ENCODE measurements at regions not wholly inside any gene's neighbourhood (a gene's known extent, or its start where the extent isn't known, plus 50 kb on each side); places are given as distances from the start of the nearest gene placed in this dataset.

DNA sequence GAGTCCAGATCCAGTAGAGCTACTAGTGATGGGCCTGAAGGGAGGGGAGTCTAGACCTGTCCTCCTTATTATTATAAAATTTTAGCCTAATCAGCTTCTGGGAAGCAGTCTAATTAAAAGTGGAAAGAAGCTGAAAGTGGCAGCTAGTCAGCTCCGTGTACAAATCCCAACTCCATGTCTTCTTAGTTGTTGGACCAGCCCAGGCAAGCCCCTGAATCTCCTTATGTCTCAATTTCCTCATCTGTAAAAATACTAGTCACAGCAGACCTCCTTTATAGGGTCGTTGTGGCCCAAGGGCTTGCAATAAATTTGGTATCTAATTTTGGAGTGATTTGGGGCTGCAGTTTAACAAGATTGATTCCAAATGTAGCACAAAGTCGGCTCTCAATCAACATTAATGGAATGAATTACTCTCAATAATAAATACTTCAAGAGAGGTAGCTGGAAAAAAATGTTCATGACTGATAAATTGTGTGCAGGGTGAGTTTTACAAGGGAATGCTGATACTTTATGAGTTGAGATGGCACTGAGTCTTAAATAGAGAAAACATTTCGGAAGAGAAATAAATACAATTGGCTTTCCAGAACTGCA, 118.3 kb upstream of the NDUFV2 start:
- peaks cover 4 to 11% (median 9%) of the 10 kb centered on the region in 4 donors for H3K4me1 ChIP-seq (ENCODE audit: control insufficient read depth in 4 of 4, insufficient read depth in 4 of 4, low read length in 3 of 4)
- H3K27ac ChIP-seq (ENCODE audit: low read depth in 1 of 2, low read length in 2 of 2), result no peak overlapping the region
- H3K36me3 ChIP-seq (ENCODE audit: control insufficient read depth in 4 of 4, insufficient read depth in 3 of 4, low read depth in 1 of 4, low read length in 3 of 4), result no peaks in the 10 kb centered on the region
- TF ChIP-seq GABPA (IDR thresholded peaks at IDR 0.05 in 1 of 2, conservative IDR thresholded peaks at IDR 0.05 in 1 of 2), result no peak
- TF ChIP-seq FOXA2 (IDR thresholded peaks at IDR 0.05), result no peak
- no peak for TF ChIP-seq JUND (IDR thresholded peaks at IDR 0.05)
- no peak for TF ChIP-seq EGR1 (IDR thresholded peaks at IDR 0.05; ENCODE audit: low read depth in 2 of 2)
- no peak for TF ChIP-seq HNF4A (conservative IDR thresholded peaks at IDR 0.05)
- TF ChIP-seq, protein P1, sequence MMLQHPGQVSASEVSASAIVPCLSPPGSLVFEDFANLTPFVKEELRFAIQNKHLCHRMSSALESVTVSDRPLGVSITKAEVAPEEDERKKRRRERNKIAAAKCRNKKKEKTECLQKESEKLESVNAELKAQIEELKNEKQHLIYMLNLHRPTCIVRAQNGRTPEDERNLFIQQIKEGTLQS (IDR thresholded peaks at IDR 0.05), result no peak
- no peak for TF ChIP-seq YY1 (IDR thresholded peaks at IDR 0.05)
- TF ChIP-seq, protein P2, sequence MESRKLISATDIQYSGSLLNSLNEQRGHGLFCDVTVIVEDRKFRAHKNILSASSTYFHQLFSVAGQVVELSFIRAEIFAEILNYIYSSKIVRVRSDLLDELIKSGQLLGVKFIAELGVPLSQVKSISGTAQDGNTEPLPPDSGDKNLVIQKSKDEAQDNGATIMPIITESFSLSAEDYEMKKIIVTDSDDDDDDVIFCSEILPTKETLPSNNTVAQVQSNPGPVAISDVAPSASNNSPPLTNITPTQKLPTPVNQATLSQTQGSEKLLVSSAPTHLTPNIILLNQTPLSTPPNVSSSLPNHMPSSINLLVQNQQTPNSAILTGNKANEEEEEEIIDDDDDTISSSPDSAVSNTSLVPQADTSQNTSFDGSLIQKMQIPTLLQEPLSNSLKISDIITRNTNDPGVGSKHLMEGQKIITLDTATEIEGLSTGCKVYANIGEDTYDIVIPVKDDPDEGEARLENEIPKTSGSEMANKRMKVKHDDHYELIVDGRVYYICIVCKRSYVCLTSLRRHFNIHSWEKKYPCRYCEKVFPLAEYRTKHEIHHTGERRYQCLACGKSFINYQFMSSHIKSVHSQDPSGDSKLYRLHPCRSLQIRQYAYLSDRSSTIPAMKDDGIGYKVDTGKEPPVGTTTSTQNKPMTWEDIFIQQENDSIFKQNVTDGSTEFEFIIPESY (IDR thresholded peaks at IDR 0.05), result no peak
- TF ChIP-seq HNF4G (IDR thresholded peaks at IDR 0.05), result no peak
- no peak for TF ChIP-seq NR2F2 (IDR thresholded peaks at IDR 0.05)
- TF ChIP-seq, protein P3, sequence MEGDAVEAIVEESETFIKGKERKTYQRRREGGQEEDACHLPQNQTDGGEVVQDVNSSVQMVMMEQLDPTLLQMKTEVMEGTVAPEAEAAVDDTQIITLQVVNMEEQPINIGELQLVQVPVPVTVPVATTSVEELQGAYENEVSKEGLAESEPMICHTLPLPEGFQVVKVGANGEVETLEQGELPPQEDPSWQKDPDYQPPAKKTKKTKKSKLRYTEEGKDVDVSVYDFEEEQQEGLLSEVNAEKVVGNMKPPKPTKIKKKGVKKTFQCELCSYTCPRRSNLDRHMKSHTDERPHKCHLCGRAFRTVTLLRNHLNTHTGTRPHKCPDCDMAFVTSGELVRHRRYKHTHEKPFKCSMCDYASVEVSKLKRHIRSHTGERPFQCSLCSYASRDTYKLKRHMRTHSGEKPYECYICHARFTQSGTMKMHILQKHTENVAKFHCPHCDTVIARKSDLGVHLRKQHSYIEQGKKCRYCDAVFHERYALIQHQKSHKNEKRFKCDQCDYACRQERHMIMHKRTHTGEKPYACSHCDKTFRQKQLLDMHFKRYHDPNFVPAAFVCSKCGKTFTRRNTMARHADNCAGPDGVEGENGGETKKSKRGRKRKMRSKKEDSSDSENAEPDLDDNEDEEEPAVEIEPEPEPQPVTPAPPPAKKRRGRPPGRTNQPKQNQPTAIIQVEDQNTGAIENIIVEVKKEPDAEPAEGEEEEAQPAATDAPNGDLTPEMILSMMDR (IDR thresholded peaks at IDR 0.05; ENCODE audit: low read depth, low read length, missing input control), result no peak
- TF ChIP-seq, protein P4, sequence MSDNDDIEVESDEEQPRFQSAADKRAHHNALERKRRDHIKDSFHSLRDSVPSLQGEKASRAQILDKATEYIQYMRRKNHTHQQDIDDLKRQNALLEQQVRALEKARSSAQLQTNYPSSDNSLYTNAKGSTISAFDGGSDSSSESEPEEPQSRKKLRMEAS (IDR thresholded peaks at IDR 0.05), result no peak
- H3K9ac ChIP-seq (ENCODE audit: low read depth in 1 of 2, low read length in 2 of 2), result no peak overlapping the region
- H3K4me3 ChIP-seq (ENCODE audit: low read depth in 1 of 3, low read length in 3 of 3), result no peak overlapping the region
- no peaks in the 10 kb centered on the region for H3K9me3 ChIP-seq (ENCODE audit: control insufficient read depth in 4 of 4, low read length in 3 of 4)
- H3K27me3 ChIP-seq (ENCODE audit: control insufficient read depth in 4 of 4, insufficient read depth in 4 of 4, low read length in 3 of 4), result no peaks in the 10 kb centered on the region
- no peak for DNase-seq (ENCODE audit: low spot score)
- WGBS, result 42% methylated on average over 4 of the region's 4 CpGs

DNA sequence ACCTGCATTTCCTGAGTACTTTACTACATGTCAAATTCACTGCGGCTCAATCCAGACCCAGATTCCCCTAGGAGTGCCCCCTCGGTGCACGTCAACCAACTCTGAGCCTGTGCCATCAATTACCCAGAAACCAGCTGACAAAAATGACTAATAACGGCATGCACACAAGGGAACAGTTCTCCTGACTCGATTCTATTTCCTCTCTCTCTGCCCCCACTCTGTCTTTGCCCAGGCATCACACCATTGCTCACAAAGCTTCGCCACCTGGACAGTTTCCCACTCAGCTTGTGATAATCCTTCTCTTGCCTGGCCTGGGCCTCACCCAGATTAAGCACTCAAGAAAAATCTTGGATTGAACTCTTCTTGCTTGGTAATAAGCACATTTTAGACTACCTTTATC, 115.3 kb upstream of the NDUFV2 start:
- WGBS, result 85% methylated on average over 6 of the region's 6 CpGs
- no peak overlapping the region for H3K9ac ChIP-seq (ENCODE audit: low read depth in 1 of 2, low read length in 2 of 2)
- DNase-seq (ENCODE audit: low spot score), result no peak
- no peak for TF ChIP-seq NR2F2 (IDR thresholded peaks at IDR 0.05)
- TF ChIP-seq, protein P3 (IDR thresholded peaks at IDR 0.05; ENCODE audit: low read depth, low read length, missing input control), result no peak
- TF ChIP-seq SP1 (IDR thresholded peaks at IDR 0.05), result no peak
- TF ChIP-seq, protein P4 (IDR thresholded peaks at IDR 0.05), result no peak
- no peak for TF ChIP-seq HNF4A (conservative IDR thresholded peaks at IDR 0.05)
- TF ChIP-seq, protein P1 (IDR thresholded peaks at IDR 0.05), result no peak
- TF ChIP-seq, protein P5, sequence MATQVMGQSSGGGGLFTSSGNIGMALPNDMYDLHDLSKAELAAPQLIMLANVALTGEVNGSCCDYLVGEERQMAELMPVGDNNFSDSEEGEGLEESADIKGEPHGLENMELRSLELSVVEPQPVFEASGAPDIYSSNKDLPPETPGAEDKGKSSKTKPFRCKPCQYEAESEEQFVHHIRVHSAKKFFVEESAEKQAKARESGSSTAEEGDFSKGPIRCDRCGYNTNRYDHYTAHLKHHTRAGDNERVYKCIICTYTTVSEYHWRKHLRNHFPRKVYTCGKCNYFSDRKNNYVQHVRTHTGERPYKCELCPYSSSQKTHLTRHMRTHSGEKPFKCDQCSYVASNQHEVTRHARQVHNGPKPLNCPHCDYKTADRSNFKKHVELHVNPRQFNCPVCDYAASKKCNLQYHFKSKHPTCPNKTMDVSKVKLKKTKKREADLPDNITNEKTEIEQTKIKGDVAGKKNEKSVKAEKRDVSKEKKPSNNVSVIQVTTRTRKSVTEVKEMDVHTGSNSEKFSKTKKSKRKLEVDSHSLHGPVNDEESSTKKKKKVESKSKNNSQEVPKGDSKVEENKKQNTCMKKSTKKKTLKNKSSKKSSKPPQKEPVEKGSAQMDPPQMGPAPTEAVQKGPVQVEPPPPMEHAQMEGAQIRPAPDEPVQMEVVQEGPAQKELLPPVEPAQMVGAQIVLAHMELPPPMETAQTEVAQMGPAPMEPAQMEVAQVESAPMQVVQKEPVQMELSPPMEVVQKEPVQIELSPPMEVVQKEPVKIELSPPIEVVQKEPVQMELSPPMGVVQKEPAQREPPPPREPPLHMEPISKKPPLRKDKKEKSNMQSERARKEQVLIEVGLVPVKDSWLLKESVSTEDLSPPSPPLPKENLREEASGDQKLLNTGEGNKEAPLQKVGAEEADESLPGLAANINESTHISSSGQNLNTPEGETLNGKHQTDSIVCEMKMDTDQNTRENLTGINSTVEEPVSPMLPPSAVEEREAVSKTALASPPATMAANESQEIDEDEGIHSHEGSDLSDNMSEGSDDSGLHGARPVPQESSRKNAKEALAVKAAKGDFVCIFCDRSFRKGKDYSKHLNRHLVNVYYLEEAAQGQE (IDR thresholded peaks at IDR 0.05), result no peak
- no peak for TF ChIP-seq JUND (IDR thresholded peaks at IDR 0.05)
- TF ChIP-seq, protein P2 (IDR thresholded peaks at IDR 0.05), result no peak
- no peak for TF ChIP-seq FOXA1 (IDR thresholded peaks at IDR 0.05)
- no peak for TF ChIP-seq GABPA (IDR thresholded peaks at IDR 0.05 in 1 of 2, conservative IDR thresholded peaks at IDR 0.05 in 1 of 2)
- TF ChIP-seq RAD21 (IDR thresholded peaks at IDR 0.05), result no peak
- TF ChIP-seq HNF4G (IDR thresholded peaks at IDR 0.05), result no peak
- no peak for TF ChIP-seq TAF1 (conservative IDR thresholded peaks at IDR 0.05)
- no peak for TF ChIP-seq EGR1 (IDR thresholded peaks at IDR 0.05; ENCODE audit: low read depth in 2 of 2)
- no peak for TF ChIP-seq RXRA (IDR thresholded peaks at IDR 0.05)

More for the DNA sequence above, 115.3 kb upstream of the NDUFV2 start:
- H3K4me1 ChIP-seq (ENCODE audit: control insufficient read depth in 4 of 4, insufficient read depth in 4 of 4, low read length in 3 of 4), result peaks cover 4 to 26% (median 18%) of the 10 kb centered on the region in 4 donors
- H3K4me3 ChIP-seq (ENCODE audit: low read depth in 1 of 3, low read length in 3 of 3), result no peak overlapping the region
- no peak overlapping the region for H3K27ac ChIP-seq (ENCODE audit: low read depth in 1 of 2, low read length in 2 of 2)
- H3K27me3 ChIP-seq (ENCODE audit: control insufficient read depth in 4 of 4, insufficient read depth in 4 of 4, low read length in 3 of 4), result no peaks in the 10 kb centered on the region
- H3K9me3 ChIP-seq (ENCODE audit: control insufficient read depth in 4 of 4, low read length in 3 of 4), result no peaks in the 10 kb centered on the region
- H3K36me3 ChIP-seq (ENCODE audit: control insufficient read depth in 4 of 4, insufficient read depth in 3 of 4, low read depth in 1 of 4, low read length in 3 of 4), result no peaks in the 10 kb centered on the region
